ENCODE measurements at regions not wholly inside any gene's neighbourhood (a gene's known extent, or its start where the extent isn't known, plus 50 kb on each side); places are given as distances from the start of the nearest gene placed in this dataset.

- no peaks in the 10 kb centered on the region for H4K20me1 ChIP-seq (ENCODE audit: insufficient read depth, poor library complexity, severe bottlenecking)
- no peaks in the 10 kb centered on the region for H3K9me2 ChIP-seq (replicated peaks; ENCODE audit: insufficient read depth)
- H3K36me3 ChIP-seq (replicated peaks; ENCODE audit: insufficient read depth, low read depth) = no peaks in the 10 kb centered on the region
- 89% methylated on average over 3 of the region's 3 CpGs for WGBS (ENCODE audit: low lambda C conversion rate, missing lambda C conversion rate)
- no peak overlapping the region for H2AFZ ChIP-seq
- H3K9me3 ChIP-seq (ENCODE audit: low read depth) = no peaks in the 10 kb centered on the region
- H3K79me2 ChIP-seq = no peaks in the 10 kb centered on the region
- H3K4me2 ChIP-seq = no peak overlapping the region
- DNase-seq (ENCODE audit: low spot score) = no peak
- no peaks in the 10 kb centered on the region for H3K27me3 ChIP-seq
- no peak for TF ChIP-seq EZH2 (IDR thresholded peaks at IDR 0.05; ENCODE audit: borderline replicate concordance)
- no peak for TF ChIP-seq EZH2phosphoT487 (IDR thresholded peaks at IDR 0.05; ENCODE audit: low read depth, severe bottlenecking, unreplicated experiment)
- TF ChIP-seq, protein P1, sequence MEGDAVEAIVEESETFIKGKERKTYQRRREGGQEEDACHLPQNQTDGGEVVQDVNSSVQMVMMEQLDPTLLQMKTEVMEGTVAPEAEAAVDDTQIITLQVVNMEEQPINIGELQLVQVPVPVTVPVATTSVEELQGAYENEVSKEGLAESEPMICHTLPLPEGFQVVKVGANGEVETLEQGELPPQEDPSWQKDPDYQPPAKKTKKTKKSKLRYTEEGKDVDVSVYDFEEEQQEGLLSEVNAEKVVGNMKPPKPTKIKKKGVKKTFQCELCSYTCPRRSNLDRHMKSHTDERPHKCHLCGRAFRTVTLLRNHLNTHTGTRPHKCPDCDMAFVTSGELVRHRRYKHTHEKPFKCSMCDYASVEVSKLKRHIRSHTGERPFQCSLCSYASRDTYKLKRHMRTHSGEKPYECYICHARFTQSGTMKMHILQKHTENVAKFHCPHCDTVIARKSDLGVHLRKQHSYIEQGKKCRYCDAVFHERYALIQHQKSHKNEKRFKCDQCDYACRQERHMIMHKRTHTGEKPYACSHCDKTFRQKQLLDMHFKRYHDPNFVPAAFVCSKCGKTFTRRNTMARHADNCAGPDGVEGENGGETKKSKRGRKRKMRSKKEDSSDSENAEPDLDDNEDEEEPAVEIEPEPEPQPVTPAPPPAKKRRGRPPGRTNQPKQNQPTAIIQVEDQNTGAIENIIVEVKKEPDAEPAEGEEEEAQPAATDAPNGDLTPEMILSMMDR (IDR thresholded peaks at IDR 0.05; ENCODE audit: poor library complexity) = no peak
- no peak overlapping the region for H3K4me3 ChIP-seq
- no peak overlapping the region for H3K27ac ChIP-seq
- no peaks in the 10 kb centered on the region for H3K4me1 ChIP-seq (ENCODE audit: insufficient read depth)
These were observed 277.4 kb downstream of the BCL11B start for GRCh38 chr14:98994561-98994960.

- H3K4me1 ChIP-seq (ENCODE audit: insufficient read depth) = no peaks in the 10 kb centered on the region
- no peak for TF ChIP-seq EZH2 (IDR thresholded peaks at IDR 0.05; ENCODE audit: borderline replicate concordance)
- TF ChIP-seq, protein P1 (IDR thresholded peaks at IDR 0.05; ENCODE audit: poor library complexity) = no peak
- no peak for TF ChIP-seq EZH2phosphoT487 (IDR thresholded peaks at IDR 0.05; ENCODE audit: low read depth, severe bottlenecking, unreplicated experiment)
- no peaks in the 10 kb centered on the region for H3K79me2 ChIP-seq
- no peak overlapping the region for H2AFZ ChIP-seq
- H3K4me2 ChIP-seq = no peak overlapping the region
- no peak for DNase-seq (ENCODE audit: low spot score)
- no peaks in the 10 kb centered on the region for H3K36me3 ChIP-seq (replicated peaks; ENCODE audit: insufficient read depth, low read depth)
- no peaks in the 10 kb centered on the region for H4K20me1 ChIP-seq (ENCODE audit: insufficient read depth, poor library complexity, severe bottlenecking)
- no peaks in the 10 kb centered on the region for H3K9me2 ChIP-seq (replicated peaks; ENCODE audit: insufficient read depth)
- H3K9me3 ChIP-seq (ENCODE audit: low read depth) = no peaks in the 10 kb centered on the region
- 88% methylated on average over 6 of the region's 6 CpGs for WGBS (ENCODE audit: low lambda C conversion rate, missing lambda C conversion rate)
- H3K27ac ChIP-seq = no peak overlapping the region
- H3K27me3 ChIP-seq = no peaks in the 10 kb centered on the region
- H3K4me3 ChIP-seq = no peak overlapping the region
These were observed 274.3 kb downstream of the BCL11B start for GRCh38 chr14:98997526-98998205.

DNA sequence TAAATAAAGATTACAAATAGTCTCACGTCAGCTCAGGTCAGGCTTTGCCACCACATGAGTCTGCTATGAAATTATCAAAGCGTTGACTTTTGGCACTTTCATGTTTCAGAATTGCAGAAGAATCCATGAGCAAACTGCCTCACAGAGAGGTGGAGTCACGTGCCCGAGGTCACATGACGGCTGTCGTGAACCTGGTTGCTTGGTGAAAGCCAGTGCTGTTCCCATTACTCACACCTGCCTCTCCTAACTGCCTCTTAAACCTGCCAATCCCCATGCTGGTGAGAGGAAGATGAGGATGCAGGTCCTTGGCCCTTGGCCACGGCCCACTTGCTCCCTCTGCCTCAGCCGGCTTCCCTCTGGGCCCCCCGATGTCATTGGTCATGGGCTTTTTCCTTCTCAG lies 272.7 kb downstream of the BCL11B start:
- WGBS (ENCODE audit: low lambda C conversion rate, missing lambda C conversion rate) = 84% methylated on average over 9 of the region's 9 CpGs
- no peak overlapping the region for H3K4me2 ChIP-seq
- no peak overlapping the region for H3K27ac ChIP-seq
- H2AFZ ChIP-seq = no peak overlapping the region
- H3K36me3 ChIP-seq (replicated peaks; ENCODE audit: insufficient read depth, low read depth) = no peaks in the 10 kb centered on the region
- H3K27me3 ChIP-seq = no peaks in the 10 kb centered on the region
- H3K4me3 ChIP-seq = no peak overlapping the region
- TF ChIP-seq EZH2 (IDR thresholded peaks at IDR 0.05; ENCODE audit: borderline replicate concordance) = no peak
- TF ChIP-seq, protein P1 (IDR thresholded peaks at IDR 0.05; ENCODE audit: poor library complexity) = no peak
- no peak for TF ChIP-seq EZH2phosphoT487 (IDR thresholded peaks at IDR 0.05; ENCODE audit: low read depth, severe bottlenecking, unreplicated experiment)
- no peaks in the 10 kb centered on the region for H3K9me3 ChIP-seq (ENCODE audit: low read depth)
- H3K9me2 ChIP-seq (replicated peaks; ENCODE audit: insufficient read depth) = no peaks in the 10 kb centered on the region
- no peaks in the 10 kb centered on the region for H4K20me1 ChIP-seq (ENCODE audit: insufficient read depth, poor library complexity, severe bottlenecking)
- no peak for DNase-seq (ENCODE audit: low spot score)
- no peaks in the 10 kb centered on the region for H3K4me1 ChIP-seq (ENCODE audit: insufficient read depth)
- no peaks in the 10 kb centered on the region for H3K79me2 ChIP-seq
